Loucy (cell line): ENCODE measurements at regions not wholly inside any gene's neighbourhood (a gene's known extent, or its start where the extent isn't known, plus 50 kb on each side); places are given as distances from the start of the nearest gene placed in this dataset.
"Not testable (repeated sequence)": the region's sequence is repeated elsewhere in the genome, so short reads cannot be mapped to it uniquely, and the experiment has no call there.

ENCODE experiments used
- H2AFZ ChIP-seq: fragments of 200-600 bp; sonication (generic); 2 replicates; pipeline ENCODE4 v1.6.0; 2016; ENCODE audit warnings: antibody characterized with exemption, mild to moderate bottlenecking, low read length, moderate library complexity
- H3F3A ChIP-seq: fragments of 200-600 bp; 2 replicates; pipeline ENCODE4 v1.6.0; 2016; ENCODE audit warnings: antibody characterized with exemption, low read depth, mild to moderate bottlenecking
- H3K27me3 ChIP-seq: fragments of 200-600 bp; sonication (generic); 2 replicates; pipeline ENCODE4 v1.6.1; 2014; ENCODE audit warnings: low read length, mild to moderate bottlenecking; ENCODE audit not compliant: insufficient read depth, poor library complexity, severe bottlenecking
- H3K36me3 ChIP-seq: fragments of 200-600 bp; sonication (generic); 2 replicates; pipeline ENCODE4 v1.6.1; 2016; ENCODE audit warnings: low read length; ENCODE audit not compliant: insufficient read depth
- H3K4me1 ChIP-seq: fragments of 200-600 bp; sonication (generic); 2 replicates; pipeline ENCODE4 v1.5.1; 2014; ENCODE audit warnings: low read length, mild to moderate bottlenecking; ENCODE audit not compliant: insufficient read depth, poor library complexity, severe bottlenecking
- H3K4me2 ChIP-seq: fragments of 200-600 bp; sonication (generic); 2 replicates; pipeline ENCODE4 v1.6.0; 2014; ENCODE audit warnings: antibody characterized with exemption, low read length, low read depth, mild to moderate bottlenecking; ENCODE audit not compliant: poor library complexity, severe bottlenecking
- H3K4me3 ChIP-seq: fragments of 200-600 bp; sonication (generic); 2 replicates; pipeline ENCODE4 v1.5.1; 2014; ENCODE audit warnings: low read length, mild to moderate bottlenecking, mixed read lengths; ENCODE audit not compliant: poor library complexity, severe bottlenecking
- H3K79me2 ChIP-seq: fragments of 200-600 bp; sonication (generic); 2 replicates; pipeline ENCODE4 v1.6.1; 2014; ENCODE audit warnings: low read length; ENCODE audit not compliant: insufficient read depth
- H3K9ac ChIP-seq: fragments of 200-600 bp; sonication (generic); 2 replicates; pipeline ENCODE4 v1.6.0; 2014; ENCODE audit warnings: mild to moderate bottlenecking, low read depth, low read length, moderate library complexity; ENCODE audit not compliant: poor library complexity, severe bottlenecking
- H3K9me2 ChIP-seq: fragments of 200-600 bp; sonication (generic); replicated peaks from 2 replicates; pipeline ENCODE4 v1.6.1; 2016; ENCODE audit warnings: low read depth, low read length, mixed read lengths
- H3K9me3 ChIP-seq: fragments of 200-600 bp; sonication (generic); 2 replicates; pipeline ENCODE4 v1.6.1; 2014; ENCODE audit warnings: mild to moderate bottlenecking, antibody characterized with exemption, low read length, low read depth; ENCODE audit not compliant: insufficient read depth
- H4K20me1 ChIP-seq: fragments of 200-600 bp; sonication (generic); 2 replicates; pipeline ENCODE4 v1.6.0; 2014; ENCODE audit warnings: antibody characterized with exemption, low read length, mild to moderate bottlenecking; ENCODE audit not compliant: insufficient read depth, poor library complexity, severe bottlenecking
- CTCF ChIP-seq: fragments of 200-600 bp; sonication (generic); conservative IDR thresholded peaks from 2 replicates; pipeline ENCODE4 v1.5.1; 2014; ENCODE audit warnings: mild to moderate bottlenecking, antibody characterized with exemption, low read length
- EZH2phosphoT487 ChIP-seq: fragments of 200-600 bp; IDR thresholded peaks from 2 replicates; pipeline ENCODE4 v1.6.1; 2018; ENCODE audit warnings: antibody characterized with exemption, mild to moderate bottlenecking, moderate library complexity, borderline replicate concordance

- TF ChIP-seq CTCF, result no peak
- no peak for TF ChIP-seq EZH2phosphoT487
These were observed 93.3 kb downstream of the UTRN start for GRCh38 chr6:144378437-144378836.

GRCh38 chr6:144379356-144379755 is 94.2 kb downstream of the UTRN start:
- Histone ChIP-seq H3F3A (0 out of 2 replicates have a peak, but pooled peaks cover 2% of the 10 kb centered on the region), H3K9me3 (peaks cover 16% of the 10 kb centered on the region; the same call in 1 of the 2 replicates), H3K79me2 (peaks cover 86% of the 10 kb centered on the region), H3K4me1 (peaks cover 10% of the 10 kb centered on the region), H3K4me3 (no peak overlapping the region), H3K27me3 (no peaks in the 10 kb centered on the region), H2AFZ (no peak overlapping the region), H3K9ac (no peak overlapping the region), H3K9me2 (no peaks in the 10 kb centered on the region), H3K4me2 (no peak overlapping the region), H4K20me1 (peaks cover 18% of the 10 kb centered on the region), H3K36me3 (peaks cover 14% of the 10 kb centered on the region)
- TF ChIP-seq EZH2phosphoT487, result no peak
- TF ChIP-seq CTCF, result no peak

More at GRCh38 chr6:144378437-144378836, 93.3 kb downstream of the UTRN start:
- Histone ChIP-seq H2AFZ (no peak overlapping the region), H3K4me1 (peaks cover 10% of the 10 kb centered on the region), H3K79me2 (peaks cover 81% of the 10 kb centered on the region), H3K9me3 (peaks cover 16% of the 10 kb centered on the region; the same call in 1 of the 2 replicates), H3F3A (0 out of 2 replicates have a peak, but pooled peaks cover 2% of the 10 kb centered on the region), H3K4me3 (no peak overlapping the region), H3K36me3 (peaks cover 14% of the 10 kb centered on the region), H4K20me1 (peaks cover 18% of the 10 kb centered on the region), H3K9me2 (no peaks in the 10 kb centered on the region), H3K9ac (no peak overlapping the region), H3K4me2 (no peak overlapping the region), H3K27me3 (no peaks in the 10 kb centered on the region)

- not testable (repeated sequence) for H3K27me3 ChIP-seq, H3K4me1 ChIP-seq, H3K4me2 ChIP-seq, H3K9ac ChIP-seq, H3K36me3 ChIP-seq, H3F3A ChIP-seq, H3K4me3 ChIP-seq, H3K9me2 ChIP-seq, H2AFZ ChIP-seq
- H3K9me3 ChIP-seq, result peaks cover 16% of the 10 kb centered on the region; the same call in 1 of the 2 replicates
- H4K20me1 ChIP-seq, result peaks cover 15% of the 10 kb centered on the region
- H3K79me2 ChIP-seq, result peaks cover 89% of the 10 kb centered on the region
These were observed 96.4 kb downstream of the UTRN start for GRCh38 chr6:144381499-144381898.

GRCh38 chr6:144383336-144383735 is 98.2 kb downstream of the UTRN start:
- H4K20me1 ChIP-seq, result peaks cover 3% of the 10 kb centered on the region
- H3F3A ChIP-seq, result no peaks in the 10 kb centered on the region
- no peaks in the 10 kb centered on the region for H3K4me1 ChIP-seq
- peaks cover 9% of the 10 kb centered on the region for H3K36me3 ChIP-seq
- H3K9me3 ChIP-seq, result peaks cover 16% of the 10 kb centered on the region; the same call in 1 of the 2 replicates
- H3K4me3 ChIP-seq, result no peak overlapping the region
- H3K27me3 ChIP-seq, result no peaks in the 10 kb centered on the region
- no peak overlapping the region for H3K4me2 ChIP-seq
- no peak overlapping the region for H3K9ac ChIP-seq
- no peak overlapping the region for H2AFZ ChIP-seq
- H3K9me2 ChIP-seq, result no peaks in the 10 kb centered on the region
- no peak for TF ChIP-seq CTCF
- no peak for TF ChIP-seq EZH2phosphoT487
- H3K79me2 ChIP-seq, result peaks cover 88% of the 10 kb centered on the region
